Thyroid gland (tissue), 4 donors: ENCODE measurements at regions not wholly inside any gene's neighbourhood (a gene's known extent, or its start where the extent isn't known, plus 50 kb on each side); places are given as distances from the start of the nearest gene placed in this dataset.

Source experiments
- POLR2A ChIP-seq, 2 donors: fragments of 450-650 bp; IDR thresholded peaks; one replicate each; pipeline ENCODE4 v1.6.1; 2017; ENCODE audit warnings: antibody characterized with exemption in 2 of 2, mild to moderate bottlenecking in 2 of 2, moderate library complexity in 1 of 2
- TF ChIP-seq, protein P1 (sequence below), 6 experiments: fragments of 200-600 bp in 3 of 6; fragments of 450-650 bp in 3 of 6; sonication (generic) in 3 of 6; IDR thresholded peaks; one replicate each; pipeline ENCODE4 v1.5.1; 2016 to 2019; ENCODE audit warnings: antibody characterized with exemption in 6 of 6, mild to moderate bottlenecking in 2 of 6, inconsistent platforms in 1 of 6, moderate library complexity in 1 of 6

- no peak for TF ChIP-seq POLR2A (IDR thresholded peaks at IDR 0.05)
- TF ChIP-seq, protein P1, sequence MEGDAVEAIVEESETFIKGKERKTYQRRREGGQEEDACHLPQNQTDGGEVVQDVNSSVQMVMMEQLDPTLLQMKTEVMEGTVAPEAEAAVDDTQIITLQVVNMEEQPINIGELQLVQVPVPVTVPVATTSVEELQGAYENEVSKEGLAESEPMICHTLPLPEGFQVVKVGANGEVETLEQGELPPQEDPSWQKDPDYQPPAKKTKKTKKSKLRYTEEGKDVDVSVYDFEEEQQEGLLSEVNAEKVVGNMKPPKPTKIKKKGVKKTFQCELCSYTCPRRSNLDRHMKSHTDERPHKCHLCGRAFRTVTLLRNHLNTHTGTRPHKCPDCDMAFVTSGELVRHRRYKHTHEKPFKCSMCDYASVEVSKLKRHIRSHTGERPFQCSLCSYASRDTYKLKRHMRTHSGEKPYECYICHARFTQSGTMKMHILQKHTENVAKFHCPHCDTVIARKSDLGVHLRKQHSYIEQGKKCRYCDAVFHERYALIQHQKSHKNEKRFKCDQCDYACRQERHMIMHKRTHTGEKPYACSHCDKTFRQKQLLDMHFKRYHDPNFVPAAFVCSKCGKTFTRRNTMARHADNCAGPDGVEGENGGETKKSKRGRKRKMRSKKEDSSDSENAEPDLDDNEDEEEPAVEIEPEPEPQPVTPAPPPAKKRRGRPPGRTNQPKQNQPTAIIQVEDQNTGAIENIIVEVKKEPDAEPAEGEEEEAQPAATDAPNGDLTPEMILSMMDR (IDR thresholded peaks at IDR 0.05) = no peak
Measured at GRCh38 chr11:109247071-109247470, 174.9 kb upstream of the C11orf87 start.
